Stimulated activated CD8-positive, alpha-beta memory T cell treated with anti-CD3 and anti-CD28 coated beads, Interleukin-12 subunit alpha, Interleukin-12 subunit beta, amount 100 ng/mL, for 24 hours (primary cell): ENCODE measurements at regions not wholly inside any gene's neighbourhood (a gene's known extent, or its start where the extent isn't known, plus 50 kb on each side); places are given as distances from the start of the nearest gene placed in this dataset.

ENCODE experiments used
- DNase-seq: peaks from one replicate; pipeline ENCODE4 v3.0.0-alpha.2; 2020; ENCODE audit errors: extremely low read depth

- DNase-seq = no peak
These were observed 162.3 kb downstream of the KLF5 start for GRCh38 chr13:73220966-73221720.

GRCh38 chr13:73218181-73218580 lies 159.4 kb downstream of the KLF5 start:
- no peak for DNase-seq

DNA sequence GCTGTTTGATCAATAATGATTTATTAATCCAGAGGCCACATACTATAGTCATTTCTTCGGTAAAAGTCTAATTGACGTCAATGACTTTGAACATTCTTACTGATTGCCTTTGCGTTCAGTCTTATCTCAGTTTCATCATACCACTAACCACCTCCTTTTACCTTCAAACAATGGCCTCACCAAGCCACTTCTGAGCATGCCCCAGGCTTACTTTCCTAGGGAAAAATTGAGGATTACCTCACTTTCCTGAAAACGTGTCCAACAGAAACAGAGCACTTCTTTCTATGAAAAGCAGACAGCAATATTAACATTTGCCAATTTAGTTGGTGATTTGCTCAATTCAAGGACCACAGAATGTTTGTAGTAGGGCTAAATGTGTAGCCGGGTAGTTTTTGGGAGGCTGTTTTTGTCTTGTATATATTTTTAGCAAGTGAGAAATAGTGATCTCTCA lies 157.6 kb downstream of the KLF5 start:
- no peak for DNase-seq

GRCh38 chr13:73215823-73216222 lies 157.0 kb downstream of the KLF5 start:
- DNase-seq = no peak

GRCh38 chr13:73212482-73212881 lies 153.7 kb downstream of the KLF5 start:
- DNase-seq = no peak

DNA sequence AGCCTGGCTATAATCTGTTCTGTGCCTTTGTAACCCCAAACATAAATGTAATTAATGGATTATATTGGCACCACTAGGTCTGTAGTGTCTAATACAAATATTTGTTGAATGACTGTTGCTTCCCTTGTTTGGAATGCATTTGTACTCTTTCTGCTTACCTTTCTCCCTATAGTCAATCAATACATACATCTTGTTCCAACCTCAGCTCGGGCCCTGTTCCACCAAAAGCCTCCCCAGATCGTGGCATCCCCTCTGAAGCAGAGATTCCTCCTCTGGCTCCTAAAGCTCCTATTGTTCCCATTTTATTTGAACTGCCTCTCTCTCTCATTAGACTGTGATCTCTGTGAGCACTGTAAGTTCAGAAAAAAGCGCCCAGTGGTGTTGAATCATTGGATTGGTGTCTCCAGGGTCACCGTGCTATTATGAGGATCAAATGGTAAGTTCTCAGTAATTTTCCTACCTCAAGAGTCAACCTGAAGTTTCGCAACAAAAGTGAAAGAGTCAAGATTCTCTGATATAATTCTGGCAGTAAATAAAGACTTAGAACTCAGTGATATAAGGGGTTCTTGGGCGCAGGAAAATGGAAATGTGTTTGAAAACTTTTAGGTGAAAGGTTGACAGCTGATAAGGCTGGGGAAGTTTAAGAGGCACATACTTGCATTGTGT lies 151.5 kb downstream of the KLF5 start:
- no peak for DNase-seq

DNA sequence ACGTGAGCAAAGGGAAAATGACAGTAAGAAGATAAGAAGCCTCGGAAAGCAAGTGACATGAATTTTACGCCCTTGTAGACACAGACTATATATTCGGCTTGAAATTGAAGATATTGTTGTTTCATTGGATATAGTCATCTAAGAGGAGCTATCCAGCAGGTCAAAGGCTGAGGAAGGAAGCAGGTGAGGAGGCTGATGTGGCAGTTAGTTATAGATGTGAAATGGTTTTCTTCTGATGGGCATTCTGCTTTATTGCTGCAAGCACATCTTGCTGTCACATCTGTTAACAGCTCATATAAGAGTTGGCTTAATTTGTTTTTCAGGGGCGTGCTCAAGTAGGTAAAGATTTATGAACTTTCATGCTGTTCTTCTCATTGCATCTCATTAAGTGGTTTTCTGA lies 146.1 kb downstream of the KLF5 start:
- no peak for DNase-seq

GRCh38 chr13:73201626-73202025 lies 142.8 kb downstream of the KLF5 start:
- DNase-seq = no peak

DNA sequence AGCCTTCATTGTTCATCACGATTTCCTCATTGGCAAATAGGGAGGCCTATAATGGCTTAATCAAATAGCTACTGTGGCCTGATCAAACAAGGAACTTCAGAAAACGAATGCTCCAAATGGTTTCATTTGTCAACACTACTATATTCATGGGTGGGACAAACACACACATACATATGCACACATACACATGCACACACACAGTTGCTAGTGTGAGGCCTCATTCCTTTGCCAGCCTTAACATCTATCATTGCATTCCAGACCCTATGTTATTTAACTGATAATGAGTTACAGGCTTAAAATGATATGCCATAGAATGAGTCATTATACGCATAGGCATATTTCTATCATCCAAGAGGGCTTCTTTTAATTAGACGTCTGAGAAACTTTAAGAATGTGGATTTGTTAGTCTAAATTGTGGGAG lies 140.2 kb downstream of the KLF5 start:
- no peak for DNase-seq

GRCh38 chr13:73195091-73195490 lies 136.3 kb downstream of the KLF5 start:
- no peak for DNase-seq

DNA sequence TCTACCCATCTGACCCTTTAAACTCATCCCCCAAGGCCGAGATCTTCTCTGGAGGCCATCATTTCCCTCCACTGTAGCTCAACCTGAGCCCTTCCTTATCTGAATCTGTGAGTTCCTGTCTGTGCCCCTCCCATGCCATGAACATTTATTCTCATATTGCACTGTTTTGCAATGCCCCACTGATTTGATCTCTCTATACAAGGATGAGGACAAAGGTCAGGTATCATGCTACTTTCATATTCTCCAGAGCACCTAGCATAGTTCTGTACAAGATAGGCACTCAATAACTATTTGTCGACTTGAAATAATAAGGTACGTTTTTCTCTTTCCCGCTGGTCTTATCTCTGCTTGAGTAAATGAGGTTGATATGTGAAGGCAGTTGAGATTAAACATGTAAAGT lies 135.5 kb downstream of the KLF5 start:
- no peak for DNase-seq

DNA sequence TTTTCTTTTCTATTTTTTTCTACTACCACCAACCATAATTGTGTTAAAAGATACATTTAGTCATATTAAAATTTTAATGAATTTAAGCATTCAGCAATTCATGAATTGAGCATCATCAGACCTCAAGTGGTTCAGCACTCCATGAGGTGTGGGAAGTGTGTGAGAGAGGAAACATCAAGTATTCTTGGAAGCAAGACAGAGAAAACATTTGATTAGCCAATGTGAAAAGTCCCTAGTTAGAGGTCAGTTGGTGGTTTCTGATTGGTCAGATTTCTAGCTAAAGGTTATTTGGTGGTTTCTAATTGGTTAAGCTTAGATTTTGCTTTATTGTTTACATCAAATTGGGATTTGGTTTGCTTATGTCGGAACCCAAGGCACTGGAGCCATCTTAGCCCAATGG lies 134.7 kb downstream of the KLF5 start:
- DNase-seq = no peak

GRCh38 chr13:73190477-73190876 lies 131.7 kb downstream of the KLF5 start:
- no peak for DNase-seq

DNA sequence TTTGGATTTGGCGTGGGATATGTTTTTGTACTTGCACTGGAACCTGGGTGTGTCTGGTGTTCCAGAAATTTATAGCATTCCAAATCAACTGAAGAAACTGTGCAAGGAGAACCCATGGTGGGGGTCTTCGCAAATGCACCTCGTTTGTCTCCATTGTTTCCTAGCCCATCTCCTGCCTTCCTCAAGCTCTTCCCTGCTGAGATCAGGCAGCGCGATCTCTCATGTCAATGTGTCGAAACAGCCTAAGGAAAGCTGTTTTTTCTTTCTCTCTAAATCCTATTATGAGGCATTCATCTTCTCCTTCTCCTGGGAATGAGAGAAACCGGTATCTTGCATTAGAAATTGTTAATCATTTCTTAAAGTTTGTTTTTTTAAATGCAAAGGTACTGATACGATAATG lies 131.0 kb downstream of the KLF5 start:
- DNase-seq = no peak

DNA sequence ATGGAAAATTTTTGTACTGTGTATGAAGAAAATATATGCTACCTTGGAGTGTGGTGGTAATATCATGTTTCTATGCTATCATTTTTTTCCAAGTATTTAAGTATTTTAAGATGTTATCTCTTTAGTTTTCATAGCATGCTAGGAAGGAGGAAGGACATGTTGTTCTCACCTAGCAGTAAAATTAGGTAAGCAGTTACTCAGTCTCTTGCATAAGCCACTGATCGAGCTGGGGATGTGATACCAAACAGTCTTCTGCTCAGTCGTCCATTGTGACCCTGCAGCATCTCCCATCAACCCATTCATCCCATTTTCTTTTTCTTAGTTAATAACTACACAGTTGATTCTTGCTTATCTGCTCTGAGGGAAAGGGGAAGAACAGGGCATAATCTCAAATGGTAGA lies 130.6 kb downstream of the KLF5 start:
- DNase-seq = no peak

GRCh38 chr13:73187106-73187505 lies 128.3 kb downstream of the KLF5 start:
- DNase-seq = no peak

DNA sequence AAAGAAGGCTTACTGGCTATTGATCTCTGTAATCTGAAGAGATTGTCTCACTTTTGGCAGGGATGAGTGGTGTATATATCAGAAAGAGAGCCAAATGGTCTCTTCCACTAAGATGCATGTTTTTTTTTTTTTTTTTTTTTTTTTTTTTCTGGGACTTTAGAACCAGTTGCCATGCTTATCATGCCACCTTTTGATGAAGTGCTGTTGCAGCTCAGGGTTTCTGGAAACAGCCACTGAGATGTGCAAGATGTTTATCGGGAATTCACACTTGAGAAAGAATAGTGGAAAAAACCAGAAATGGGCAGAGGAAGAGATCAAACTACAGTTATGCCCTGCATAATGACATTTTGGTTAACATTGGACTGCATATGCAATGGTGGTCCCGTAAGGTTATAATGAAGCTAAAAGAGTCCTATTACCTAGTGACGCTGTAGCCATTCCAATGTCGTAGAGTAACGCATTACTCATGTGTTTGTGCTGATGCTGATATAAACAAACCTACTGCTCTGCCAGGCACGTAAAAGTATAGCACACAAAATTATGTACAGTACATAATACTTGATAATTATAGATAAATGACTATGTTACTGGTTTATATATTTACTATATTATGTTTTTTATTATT lies 121.0 kb downstream of the KLF5 start:
- no peak for DNase-seq

DNA sequence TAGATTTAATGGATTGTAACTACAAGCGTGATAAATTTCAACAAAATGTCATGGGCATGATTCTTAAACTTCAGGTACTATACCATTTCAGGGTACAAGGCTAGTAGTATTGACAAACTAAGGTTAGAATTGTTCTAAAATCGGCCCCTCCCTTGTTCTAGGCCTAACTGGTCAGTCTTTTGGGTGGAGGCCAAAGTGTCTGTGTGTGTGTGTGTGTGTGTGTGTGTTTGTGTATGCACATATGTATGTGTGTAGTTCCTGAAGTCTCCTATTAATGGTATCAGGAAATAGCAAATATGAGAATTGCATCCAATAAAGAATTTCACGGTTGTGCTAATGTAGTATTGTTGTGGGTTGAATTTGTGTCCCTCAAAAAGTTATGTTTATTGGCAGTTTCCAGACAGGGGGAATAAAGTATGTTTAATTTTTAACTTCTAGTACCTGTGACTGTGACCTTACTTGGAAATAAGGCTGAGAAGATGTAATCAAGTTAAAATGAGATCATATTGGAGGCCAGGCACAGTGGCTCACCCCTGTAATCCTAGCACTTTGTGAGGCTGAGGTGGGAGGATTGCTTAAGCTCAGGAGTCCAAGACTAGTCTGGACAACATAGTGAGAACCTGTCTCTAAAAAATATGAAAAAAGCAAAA lies 119.2 kb downstream of the KLF5 start:
- DNase-seq = no peak

- DNase-seq = no peak
These were observed 118.2 kb downstream of the KLF5 start for GRCh38 chr13:73177017-73177416.

DNA sequence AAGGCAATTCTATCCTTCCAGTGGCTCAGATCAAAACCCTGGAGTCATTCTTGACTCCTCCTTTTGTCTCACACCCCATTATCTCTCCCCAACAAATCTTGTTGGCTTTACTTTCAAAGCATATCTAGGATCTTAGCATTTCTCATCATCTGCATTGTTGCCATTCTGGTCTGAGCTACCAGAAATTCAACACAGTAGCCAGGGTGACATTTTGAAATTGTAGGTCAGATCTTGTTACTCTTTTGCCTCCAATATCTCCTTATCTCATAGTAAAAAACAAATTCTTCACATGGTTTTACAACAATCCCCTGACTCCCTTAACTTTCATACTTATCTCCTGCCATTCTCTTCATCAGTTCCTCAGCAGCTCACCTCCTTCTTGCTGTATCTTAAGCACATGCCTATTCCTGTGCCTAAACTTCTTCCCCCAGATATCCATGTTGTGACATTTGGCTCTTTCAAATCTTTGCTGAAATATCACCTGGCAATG lies 115.8 kb downstream of the KLF5 start:
- no peak for DNase-seq

DNA sequence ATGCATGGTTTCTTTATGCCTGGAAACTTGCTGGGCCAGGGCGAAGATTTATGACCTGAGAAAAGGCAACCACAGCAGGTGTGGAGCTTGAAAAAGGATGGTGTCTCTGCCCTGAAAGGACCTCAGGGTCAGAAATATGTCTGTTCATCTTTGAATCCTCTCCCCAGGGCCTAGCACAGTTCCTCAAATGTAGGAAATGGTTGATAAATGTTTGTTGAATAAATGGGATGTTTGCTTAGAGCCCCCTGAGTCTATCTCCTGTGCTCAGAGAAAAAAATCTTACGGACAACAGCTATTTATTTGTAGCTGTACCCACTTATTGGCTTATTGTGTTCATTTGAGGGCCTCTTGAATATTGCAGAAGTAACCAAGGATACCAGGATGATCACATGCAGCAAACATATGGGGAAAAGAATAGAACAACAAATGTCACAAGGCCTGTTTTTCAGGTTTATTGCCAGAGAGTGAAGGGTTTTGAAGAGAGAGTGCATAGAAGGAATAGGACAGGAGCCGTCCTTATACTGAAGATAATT lies 114.5 kb downstream of the KLF5 start:
- no peak for DNase-seq

GRCh38 chr13:73171926-73172325 lies 113.1 kb downstream of the KLF5 start:
- no peak for DNase-seq
